Kidney (tissue), 13 donors: ENCODE measurements at regions not wholly inside any gene's neighbourhood (a gene's known extent, or its start where the extent isn't known, plus 50 kb on each side); places are given as distances from the start of the nearest gene placed in this dataset.

ENCODE experiments used
- DNase-seq, 5 donors: peaks; one replicate each; pipeline ENCODE4 v3.0.0-alpha.2; 2013 to 2020
- FAIRE-seq: peaks from 2 replicates; lab custom pipeline; 2012; peaks lifted over from hg19 to GRCh38; lab: Jason Lieb, UNC
- H3K27ac ChIP-seq, 2 donors: one replicate each; pipeline ENCODE4 v1.7.0; 2013; ENCODE audit warnings: low read depth in 2 of 2, low read length in 2 of 2, inconsistent platforms in 1 of 2
- H3K27me3 ChIP-seq: one replicate; pipeline ENCODE4 v1.7.1; 2013; ENCODE audit warnings: low read length, inconsistent platforms; ENCODE audit not compliant: control insufficient read depth, insufficient read depth
- H3K36me3 ChIP-seq, 3 donors: one replicate each; pipeline versions ENCODE4 v1.7.0 to v1.7.1; 2013; ENCODE audit warnings: low read length in 3 of 3, control low read depth in 1 of 3, inconsistent platforms in 1 of 3; ENCODE audit not compliant: insufficient read depth in 3 of 3, control insufficient read depth in 2 of 3
- H3K4me1 ChIP-seq, 3 donors: one replicate each; pipeline versions ENCODE4 v1.7.0 to v1.7.1; 2013; ENCODE audit warnings: low read length in 3 of 3, inconsistent platforms in 1 of 3, low read depth in 1 of 3; ENCODE audit not compliant: control insufficient read depth in 2 of 3, insufficient read depth in 2 of 3
- H3K4me3 ChIP-seq, 3 donors: one replicate each; pipeline versions ENCODE4 v1.7.0 to v1.8.1; 2013; ENCODE audit warnings: low read length in 3 of 3, control low read depth in 1 of 3, inconsistent platforms in 1 of 3
- H3K9ac ChIP-seq, 3 donors: one replicate each; pipeline versions ENCODE4 v1.7.0 to v1.7.1; 2013; ENCODE audit warnings: low read length in 3 of 3, control low read depth in 1 of 3, inconsistent platforms in 1 of 3
- H3K9me3 ChIP-seq, 3 donors: one replicate each; pipeline versions ENCODE4 v1.7.0 to v1.7.1; 2013; ENCODE audit warnings: low read length in 3 of 3, control low read depth in 1 of 3, inconsistent platforms in 1 of 3; ENCODE audit not compliant: control insufficient read depth in 2 of 3, insufficient read depth in 1 of 3
- intact Hi-C: fragments of 100-400 bp; cut with DNase I; formaldehyde crosslinking; loops from one replicate; pipeline ENCODE4 v1.11.1; 2022
- TF ChIP-seq, protein P1 (sequence below): IDR thresholded peaks from 3 replicates; pipeline ENCODE4 v1.5.1; 2012; ENCODE audit warnings: mild to moderate bottlenecking, moderate library complexity, borderline replicate concordance; ENCODE audit not compliant: insufficient read depth; ENCODE audit errors: extremely low read depth
- donor health status: control.
- donor health status: control.
- donor health status: control.
- donor health status: control.
- donor health status: control.
- donor health status: DM: yes; HTN: yes; CAD: no.
- donor health status: Normal renal cell carcinoma (clear cell type).

DNA sequence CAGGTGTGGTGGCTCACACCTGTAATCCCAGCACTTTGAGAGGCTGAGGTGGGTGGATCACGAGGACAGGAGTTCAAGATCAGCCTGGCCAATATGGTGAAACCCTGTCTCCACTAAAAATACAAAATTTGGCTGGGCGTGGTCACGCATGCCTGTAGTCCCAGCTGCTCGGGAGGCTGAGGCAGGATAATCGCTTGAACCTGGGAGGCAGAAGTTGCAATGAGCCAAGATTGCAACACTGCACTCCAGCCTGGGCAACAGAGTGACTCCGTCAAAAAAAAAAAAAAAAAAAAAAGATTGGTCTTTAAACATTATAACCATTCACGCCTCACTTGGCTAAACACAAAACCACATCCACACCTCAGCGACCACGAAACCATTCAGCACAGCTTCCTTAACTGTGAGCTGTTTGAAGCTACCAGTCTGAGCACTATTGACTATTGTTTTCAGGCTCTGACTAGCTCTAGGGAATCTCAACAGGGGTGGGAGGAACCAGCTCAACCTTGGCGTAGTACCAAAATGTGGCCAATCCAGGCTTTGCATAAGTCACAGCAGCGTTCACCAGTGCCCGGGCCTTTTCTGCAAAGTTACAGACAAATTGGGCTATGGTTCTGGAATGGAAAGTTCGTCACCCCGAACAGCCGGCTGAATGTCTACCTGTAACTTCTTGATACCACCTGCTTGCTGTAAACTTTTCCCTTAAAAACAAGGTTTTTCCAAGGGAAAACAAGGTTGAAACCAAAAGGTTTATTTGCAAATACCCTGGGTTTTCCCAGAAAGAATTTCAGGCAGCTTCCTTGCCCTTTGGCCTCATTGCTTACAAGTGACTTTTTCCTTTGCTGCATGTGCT is 73.6 kb upstream of the DHX15 start:
- TF ChIP-seq, protein P1, sequence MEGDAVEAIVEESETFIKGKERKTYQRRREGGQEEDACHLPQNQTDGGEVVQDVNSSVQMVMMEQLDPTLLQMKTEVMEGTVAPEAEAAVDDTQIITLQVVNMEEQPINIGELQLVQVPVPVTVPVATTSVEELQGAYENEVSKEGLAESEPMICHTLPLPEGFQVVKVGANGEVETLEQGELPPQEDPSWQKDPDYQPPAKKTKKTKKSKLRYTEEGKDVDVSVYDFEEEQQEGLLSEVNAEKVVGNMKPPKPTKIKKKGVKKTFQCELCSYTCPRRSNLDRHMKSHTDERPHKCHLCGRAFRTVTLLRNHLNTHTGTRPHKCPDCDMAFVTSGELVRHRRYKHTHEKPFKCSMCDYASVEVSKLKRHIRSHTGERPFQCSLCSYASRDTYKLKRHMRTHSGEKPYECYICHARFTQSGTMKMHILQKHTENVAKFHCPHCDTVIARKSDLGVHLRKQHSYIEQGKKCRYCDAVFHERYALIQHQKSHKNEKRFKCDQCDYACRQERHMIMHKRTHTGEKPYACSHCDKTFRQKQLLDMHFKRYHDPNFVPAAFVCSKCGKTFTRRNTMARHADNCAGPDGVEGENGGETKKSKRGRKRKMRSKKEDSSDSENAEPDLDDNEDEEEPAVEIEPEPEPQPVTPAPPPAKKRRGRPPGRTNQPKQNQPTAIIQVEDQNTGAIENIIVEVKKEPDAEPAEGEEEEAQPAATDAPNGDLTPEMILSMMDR, result no peak
- no peak for FAIRE-seq
- intact Hi-C loops, result no loop called here
- H3K4me3 ChIP-seq, result peak overlapping the region in 1 of 3 donors; percentile 25
- H3K9ac ChIP-seq, result no peak overlapping the region
- H3K36me3 ChIP-seq, result no peaks in the 10 kb centered on the region
- no peaks in the 10 kb centered on the region for H3K9me3 ChIP-seq
- H3K4me1 ChIP-seq, result peaks cover 0 to 6% (median 3%) of the 10 kb centered on the region in 3 donors
- peak overlapping the region; percentile 47 to 65 for H3K27ac ChIP-seq
- H3K27me3 ChIP-seq, result no peaks in the 10 kb centered on the region
- DNase-seq, result peak in 4 of 5 donors; percentile 24 to 71 (median 54)

GRCh38 chr4:24659241-24659961 is 75.0 kb upstream of the DHX15 start:
- no peaks in the 10 kb centered on the region for H3K36me3 ChIP-seq
- H3K27me3 ChIP-seq, result no peaks in the 10 kb centered on the region
- TF ChIP-seq, protein P1, result no peak
- peaks cover 0 to 6% (median 3%) of the 10 kb centered on the region in 3 donors for H3K4me1 ChIP-seq
- no peaks in the 10 kb centered on the region for H3K9me3 ChIP-seq
- DNase-seq (peak in 2 of 5 donors; percentile 58 to 72), FAIRE-seq (no peak)
- H3K4me3 ChIP-seq, result no peak overlapping the region
- H3K9ac ChIP-seq, result no peak overlapping the region
- intact Hi-C loops, result no loop called here
- no peak overlapping the region for H3K27ac ChIP-seq

GRCh38 chr4:24662056-24662455 is 77.7 kb upstream of the DHX15 start:
- TF ChIP-seq, protein P1, result no peak
- no peaks in the 10 kb centered on the region for H3K27me3 ChIP-seq
- peaks cover 0 to 6% (median 3%) of the 10 kb centered on the region in 3 donors for H3K4me1 ChIP-seq
- FAIRE-seq (no peak), DNase-seq (peak in 2 of 5 donors; percentile 24 to 50)
- no peak overlapping the region for H3K27ac ChIP-seq
- H3K4me3 ChIP-seq, result no peak overlapping the region
- H3K9me3 ChIP-seq, result no peaks in the 10 kb centered on the region
- H3K36me3 ChIP-seq, result no peaks in the 10 kb centered on the region
- H3K9ac ChIP-seq, result no peak overlapping the region
- intact Hi-C loops, result no loop called here
